Fibroblast of mammary gland (primary cell): ENCODE measurements at regions not wholly inside any gene's neighbourhood (a gene's known extent, or its start where the extent isn't known, plus 50 kb on each side); places are given as distances from the start of the nearest gene placed in this dataset.

ENCODE experiments used
- DNase-seq: peaks from one replicate; pipeline ENCODE4 v3.0.0-alpha.2; 2010; ENCODE audit warnings: low read depth
- H3K4me3 ChIP-seq: 2 replicates; pipeline ENCODE4 v1.5.1; 2011; ENCODE audit warnings: low read depth, mild to moderate bottlenecking, low read length, moderate library complexity; ENCODE audit not compliant: control insufficient read depth
- CTCF ChIP-seq: conservative IDR thresholded peaks from 2 replicates; pipeline ENCODE4 v1.5.1; 2011; ENCODE audit warnings: low read depth, low read length, inconsistent platforms; ENCODE audit not compliant: control insufficient read depth, insufficient read depth

- no peak for DNase-seq
- no peak overlapping the region for H3K4me3 ChIP-seq
- TF ChIP-seq CTCF = no peak
Observed at GRCh38 chr1:106457368-106457767, 599.1 kb upstream of the PRMT6 start.

- no peak for TF ChIP-seq CTCF
- DNase-seq = no peak
- H3K4me3 ChIP-seq = no peak overlapping the region
Observed at GRCh38 chr1:106458866-106459265, 597.6 kb upstream of the PRMT6 start.

- DNase-seq = no peak
- H3K4me3 ChIP-seq = no peak overlapping the region
- no peak for TF ChIP-seq CTCF
Observed at GRCh38 chr1:106459418-106459817, 597.1 kb upstream of the PRMT6 start.

- H3K4me3 ChIP-seq = no peak overlapping the region
- no peak for TF ChIP-seq CTCF
- DNase-seq = no peak
Observed at GRCh38 chr1:106465666-106466065, 590.8 kb upstream of the PRMT6 start.

GRCh38 chr1:106480629-106481028, 575.8 kb upstream of the PRMT6 start:
- TF ChIP-seq CTCF = no peak
- DNase-seq = no peak
- no peak overlapping the region for H3K4me3 ChIP-seq

- DNase-seq = no peak
- no peak overlapping the region for H3K4me3 ChIP-seq
- no peak for TF ChIP-seq CTCF
Observed at GRCh38 chr1:106492880-106493279, 563.6 kb upstream of the PRMT6 start.

- no peak for TF ChIP-seq CTCF
- DNase-seq = no peak
- H3K4me3 ChIP-seq = no peak overlapping the region
Observed at GRCh38 chr1:106494646-106495045, 561.8 kb upstream of the PRMT6 start.
